RWPE2 (cell line): ENCODE measurements at regions not wholly inside any gene's neighbourhood (a gene's known extent, or its start where the extent isn't known, plus 50 kb on each side); places are given as distances from the start of the nearest gene placed in this dataset.

Experiments used
- ATAC-seq: fragments of 200-7000 bp; cut with Tn5 transposase; 3 replicates; pipeline ENCODE4 v1.9.1; 2021; ENCODE audit warnings: low read depth
- DNase-seq: peaks from one replicate; pipeline ENCODE4 v3.0.0-alpha.2; 2020; ENCODE audit warnings: low spot score
- H3K27ac ChIP-seq: fragments of 450-650 bp; 2 replicates; pipeline ENCODE4 v1.5.1; 2017; ENCODE audit warnings: mild to moderate bottlenecking; ENCODE audit not compliant: poor library complexity, severe bottlenecking
- H3K27me3 ChIP-seq: fragments of 250-450 bp; sonication (Bioruptor Pico); 2 replicates; pipeline ENCODE4 v1.5.1; 2021; ENCODE audit warnings: mild to moderate bottlenecking, moderate library complexity; ENCODE audit not compliant: insufficient read depth, poor library complexity, severe bottlenecking
- H3K36me3 ChIP-seq: fragments of 250-450 bp; sonication (Bioruptor Pico); 2 replicates; pipeline ENCODE4 v1.5.1; 2020; ENCODE audit warnings: low read depth, mild to moderate bottlenecking, moderate library complexity
- H3K4me1 ChIP-seq: fragments of 250-450 bp; sonication (Bioruptor Pico); 2 replicates; pipeline ENCODE4 v1.5.1; 2021; ENCODE audit warnings: mild to moderate bottlenecking, moderate library complexity; ENCODE audit not compliant: insufficient read depth, poor library complexity, severe bottlenecking
- H3K4me3 ChIP-seq: fragments of 250-450 bp; sonication (Bioruptor Pico); 2 replicates; pipeline ENCODE4 v1.5.1; 2021; ENCODE audit warnings: mild to moderate bottlenecking, moderate library complexity; ENCODE audit not compliant: severe bottlenecking
- H3K9me3 ChIP-seq: fragments of 250-450 bp; sonication (Bioruptor Pico); 2 replicates; pipeline ENCODE4 v1.5.1; 2021; ENCODE audit warnings: mild to moderate bottlenecking, moderate library complexity; ENCODE audit not compliant: severe bottlenecking
- CTCF ChIP-seq: fragments of 450-650 bp; IDR thresholded peaks from one replicate; pipeline ENCODE4 v1.5.1; 2017; ENCODE audit warnings: mild to moderate bottlenecking, moderate library complexity; ENCODE audit not compliant: poor library complexity, severe bottlenecking

GRCh38 chr4:135839712-135840111 lies 1638.1 kb upstream of the PABPC4L start:
- Histone ChIP-seq H3K27me3 (no peaks in the 10 kb centered on the region), H3K27ac (no peak overlapping the region), H3K9me3 (no peaks in the 10 kb centered on the region), H3K4me1 (no peaks in the 10 kb centered on the region), H3K4me3 (no peak overlapping the region), H3K36me3 (no peaks in the 10 kb centered on the region)
- no peak for TF ChIP-seq CTCF
- DNase-seq: no peak
- ATAC-seq: no peak

- DNase-seq: no peak
- TF ChIP-seq CTCF: no peak
Measured at GRCh38 chr4:135838889-135839288, 1637.3 kb upstream of the PABPC4L start.

GRCh38 chr4:135834471-135834870 lies 1632.9 kb upstream of the PABPC4L start:
- TF ChIP-seq CTCF: no peak
- ATAC-seq: no peak
- Histone ChIP-seq H3K36me3 (no peaks in the 10 kb centered on the region), H3K27ac (no peak overlapping the region), H3K27me3 (no peaks in the 10 kb centered on the region), H3K9me3 (no peaks in the 10 kb centered on the region), H3K4me1 (no peaks in the 10 kb centered on the region), H3K4me3 (no peak overlapping the region)
- no peak for DNase-seq

More at GRCh38 chr4:135838889-135839288, 1637.3 kb upstream of the PABPC4L start:
- no peaks in the 10 kb centered on the region for H3K4me1 ChIP-seq
- H3K27me3 ChIP-seq: no peaks in the 10 kb centered on the region
- no peaks in the 10 kb centered on the region for H3K9me3 ChIP-seq
- H3K36me3 ChIP-seq: no peaks in the 10 kb centered on the region
- H3K4me3 ChIP-seq: no peak overlapping the region
- H3K27ac ChIP-seq: no peak overlapping the region
- ATAC-seq: 0 out of 3 replicates have a peak, but pooled peaks have one; percentile 41

GRCh38 chr4:135833529-135833928 lies 1631.9 kb upstream of the PABPC4L start:
- no peaks in the 10 kb centered on the region for H3K9me3 ChIP-seq
- DNase-seq: no peak
- no peak overlapping the region for H3K27ac ChIP-seq
- TF ChIP-seq CTCF: no peak
- no peak for ATAC-seq
- no peaks in the 10 kb centered on the region for H3K4me1 ChIP-seq
- no peaks in the 10 kb centered on the region for H3K36me3 ChIP-seq
- no peaks in the 10 kb centered on the region for H3K27me3 ChIP-seq
- H3K4me3 ChIP-seq: no peak overlapping the region

GRCh38 chr4:135824759-135825296 lies 1623.2 kb upstream of the PABPC4L start:
- TF ChIP-seq CTCF: no peak
- H3K27me3 ChIP-seq: no peaks in the 10 kb centered on the region
- no peak overlapping the region for H3K4me3 ChIP-seq
- no peak overlapping the region for H3K27ac ChIP-seq
- no peak for DNase-seq
- ATAC-seq: no peak
- H3K9me3 ChIP-seq: no peaks in the 10 kb centered on the region
- no peaks in the 10 kb centered on the region for H3K36me3 ChIP-seq
- H3K4me1 ChIP-seq: no peaks in the 10 kb centered on the region
